HG03095 (cell line): ENCODE measurements at regions not wholly inside any gene's neighbourhood (a gene's known extent, or its start where the extent isn't known, plus 50 kb on each side); places are given as distances from the start of the nearest gene placed in this dataset.

ENCODE experiments used
- ATAC-seq: cut with Tn5 transposase; IDR thresholded peaks from one replicate; pipeline ENCODE4 v1.9.1; 2021; ENCODE audit warnings: moderate library complexity; ENCODE audit not compliant: unreplicated experiment

GRCh38 chr10:83233691-83234090, 905.6 kb upstream of the GHITM start:
- no peak for ATAC-seq

- no peak for ATAC-seq
These were observed 891.1 kb upstream of the GHITM start for GRCh38 chr10:83248106-83248631.

DNA sequence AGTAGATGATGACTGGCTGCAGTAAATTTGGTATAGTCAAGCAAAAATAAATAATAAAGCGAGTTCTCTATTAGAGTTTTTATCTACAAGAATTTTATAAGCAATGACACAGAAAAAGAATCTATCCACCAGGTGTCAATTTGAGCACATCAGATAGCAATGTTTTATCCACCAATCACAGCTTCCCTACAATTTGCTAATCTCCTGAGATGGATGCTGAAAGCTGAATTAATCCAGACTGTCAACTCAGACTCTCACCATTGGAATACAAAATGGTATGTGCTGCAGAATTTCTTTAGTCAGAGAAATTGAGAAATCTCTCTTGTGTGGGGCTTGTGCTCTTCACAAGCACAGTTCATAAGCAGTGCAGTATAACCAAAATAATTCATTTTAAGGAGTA, 888.9 kb upstream of the GHITM start:
- ATAC-seq, result no peak

GRCh38 chr10:83252169-83252568, 887.1 kb upstream of the GHITM start:
- ATAC-seq, result no peak

GRCh38 chr10:83252596-83252995, 886.7 kb upstream of the GHITM start:
- no peak for ATAC-seq

- no peak for ATAC-seq
These were observed 886.2 kb upstream of the GHITM start for GRCh38 chr10:83253011-83253671.

- no peak for ATAC-seq
These were observed 884.6 kb upstream of the GHITM start for GRCh38 chr10:83254698-83255097.

GRCh38 chr10:83262434-83262833, 876.9 kb upstream of the GHITM start:
- ATAC-seq, result no peak

DNA sequence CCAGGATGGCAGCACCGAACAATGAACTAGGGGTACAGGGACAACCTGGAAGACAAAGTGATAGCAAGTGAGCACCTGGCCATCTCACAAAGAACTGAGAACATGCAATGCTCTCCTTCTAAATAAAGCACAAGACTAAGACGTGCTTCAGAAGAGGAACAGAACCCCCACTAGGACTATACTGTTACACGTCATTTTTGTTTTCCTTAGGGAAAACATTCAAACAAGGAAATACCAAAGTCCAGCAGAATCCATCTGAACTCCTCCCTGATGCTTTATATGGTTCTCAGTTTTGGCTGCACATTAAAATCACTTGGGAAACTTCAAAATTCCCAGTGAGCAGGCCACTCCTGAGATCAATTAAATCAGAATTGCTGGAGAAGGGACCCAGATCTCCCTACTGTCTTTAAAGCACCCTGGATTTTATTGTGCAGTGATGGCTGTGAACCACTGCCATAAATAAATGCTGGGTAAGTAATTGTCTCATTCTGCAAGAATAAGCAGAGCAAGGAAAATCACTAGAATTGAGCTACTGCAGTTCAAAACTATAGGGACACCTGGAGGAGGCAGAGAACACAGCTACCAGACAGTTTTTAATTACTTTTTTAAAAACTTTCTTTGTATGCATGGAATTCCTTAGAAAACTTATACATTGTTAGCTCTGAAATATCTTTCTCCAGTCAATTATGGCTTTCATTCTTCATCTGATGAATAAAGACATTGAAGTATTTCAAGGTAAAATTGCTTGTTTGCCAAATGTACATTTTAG, 866.5 kb upstream of the GHITM start:
- no peak for ATAC-seq

GRCh38 chr10:83274088-83274487, 865.2 kb upstream of the GHITM start:
- ATAC-seq, result no peak

GRCh38 chr10:83276971-83277370, 862.3 kb upstream of the GHITM start:
- ATAC-seq, result no peak

GRCh38 chr10:83283151-83283550, 856.2 kb upstream of the GHITM start:
- ATAC-seq, result no peak

- no peak for ATAC-seq
These were observed 851.9 kb upstream of the GHITM start for GRCh38 chr10:83287374-83287773.

DNA sequence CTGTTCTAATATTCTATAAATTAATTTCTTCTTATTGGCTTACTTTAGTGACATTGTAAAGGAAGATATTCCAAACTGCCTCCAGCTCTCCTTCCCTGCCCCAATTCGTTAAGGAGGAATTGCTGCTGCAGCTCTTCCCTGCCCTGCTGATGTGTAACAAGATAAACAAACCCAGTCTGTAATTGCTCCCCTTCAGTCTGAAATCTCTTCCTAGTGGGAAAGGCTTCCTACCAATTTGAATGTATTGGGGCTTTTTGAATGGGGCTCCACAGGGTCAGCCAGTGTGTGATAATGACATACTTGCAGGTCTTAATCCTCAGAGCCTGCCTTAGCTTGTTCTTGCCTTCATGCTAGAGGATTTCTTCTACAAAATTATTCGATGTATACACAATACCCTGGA, 849.9 kb upstream of the GHITM start:
- no peak for ATAC-seq

DNA sequence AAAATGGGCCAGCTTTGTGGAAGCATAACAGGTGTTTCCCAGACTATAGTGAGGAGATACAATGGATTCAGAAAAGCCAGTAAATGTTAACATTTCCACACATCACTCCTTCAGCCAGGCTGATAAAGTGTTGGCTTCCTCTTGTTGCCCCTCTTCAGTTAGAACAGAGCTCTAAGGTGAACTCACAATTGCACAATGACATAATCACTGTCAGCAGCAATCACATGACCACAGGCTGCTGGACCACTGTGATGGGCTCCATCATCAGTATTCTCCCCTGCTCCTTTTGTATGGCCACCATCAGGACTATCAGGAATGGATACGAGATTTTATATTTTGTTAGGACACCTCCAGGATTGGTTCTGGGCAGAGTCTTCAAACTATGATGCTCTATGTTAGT, 849.4 kb upstream of the GHITM start:
- ATAC-seq, result no peak

DNA sequence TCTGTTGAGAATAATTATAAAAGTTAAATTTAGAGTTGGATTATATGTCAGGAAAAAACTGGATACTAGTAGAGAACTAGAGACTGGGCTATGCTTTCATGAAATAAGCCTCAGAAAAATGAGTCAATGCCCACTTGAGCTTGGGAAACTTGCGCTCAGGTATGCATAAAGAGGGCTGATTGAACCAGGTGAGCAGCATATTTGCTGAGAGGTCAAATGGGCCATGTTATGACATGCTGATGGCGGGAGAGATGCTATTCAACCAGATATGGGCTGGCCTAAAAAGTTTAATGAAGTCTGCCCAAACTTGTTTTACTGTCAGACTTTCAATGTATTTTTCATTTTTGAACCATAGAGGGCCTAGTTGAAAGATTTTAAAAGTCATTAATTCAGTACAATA, 837.6 kb upstream of the GHITM start:
- ATAC-seq, result no peak

GRCh38 chr10:83302623-83303022, 836.7 kb upstream of the GHITM start:
- ATAC-seq, result no peak

DNA sequence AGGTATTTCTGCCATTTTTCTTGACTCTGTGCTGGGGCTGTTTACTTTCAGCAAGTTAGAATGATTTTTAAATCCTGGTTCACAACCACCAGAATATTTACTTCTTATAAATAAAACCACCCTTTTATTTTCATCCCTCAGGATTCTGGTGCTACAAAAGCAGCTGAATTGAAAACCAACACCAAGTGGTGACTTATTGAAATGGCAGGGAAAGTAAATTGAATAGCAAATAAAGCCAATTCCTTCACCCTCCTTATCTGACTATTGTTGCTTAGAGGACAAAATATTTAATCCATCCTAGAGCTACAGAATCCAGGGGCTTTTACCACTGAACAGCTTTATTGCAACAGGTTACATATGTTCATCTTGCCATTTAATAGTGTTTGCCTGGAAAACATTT, 828.6 kb upstream of the GHITM start:
- no peak for ATAC-seq

DNA sequence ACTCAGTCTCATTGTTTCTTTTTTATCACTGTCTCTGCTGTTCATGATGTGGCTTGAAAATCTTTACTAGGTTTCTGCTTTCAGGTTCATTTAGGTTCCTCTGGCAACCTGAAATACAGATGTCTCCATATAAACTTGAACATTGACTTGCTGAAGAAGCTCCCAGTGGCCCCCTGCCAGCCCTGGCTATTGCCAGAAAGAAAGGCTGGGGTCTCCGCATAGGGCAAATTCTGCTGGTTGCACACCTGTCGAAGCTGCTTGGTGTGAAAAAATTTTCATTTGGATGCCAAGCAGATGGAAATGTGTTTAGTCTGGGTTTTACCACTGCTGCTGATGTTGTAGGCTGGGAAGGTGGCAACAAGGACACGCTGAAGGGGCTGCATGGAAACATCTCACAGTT, 826.7 kb upstream of the GHITM start:
- ATAC-seq, result no peak

DNA sequence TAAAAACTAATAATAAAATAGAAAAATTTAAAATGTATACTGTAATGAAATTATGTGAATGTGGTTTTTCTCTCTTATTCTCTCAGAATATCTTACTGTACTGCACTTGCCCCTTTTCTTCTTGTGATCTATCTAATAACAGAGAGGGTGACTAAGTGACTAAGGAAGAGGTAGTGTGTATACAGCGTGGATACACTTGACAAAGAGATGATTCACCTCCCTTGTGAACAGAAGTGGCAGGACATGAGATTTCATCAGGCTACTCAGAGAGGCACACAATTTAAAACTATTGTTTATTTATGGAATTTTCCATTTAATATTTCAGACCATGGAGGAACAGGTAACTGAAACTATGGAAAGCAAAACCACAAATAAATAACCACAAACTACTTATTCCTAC, 806.6 kb upstream of the GHITM start:
- ATAC-seq, result no peak

GRCh38 chr10:83333566-83333965, 805.7 kb upstream of the GHITM start:
- ATAC-seq, result no peak

DNA sequence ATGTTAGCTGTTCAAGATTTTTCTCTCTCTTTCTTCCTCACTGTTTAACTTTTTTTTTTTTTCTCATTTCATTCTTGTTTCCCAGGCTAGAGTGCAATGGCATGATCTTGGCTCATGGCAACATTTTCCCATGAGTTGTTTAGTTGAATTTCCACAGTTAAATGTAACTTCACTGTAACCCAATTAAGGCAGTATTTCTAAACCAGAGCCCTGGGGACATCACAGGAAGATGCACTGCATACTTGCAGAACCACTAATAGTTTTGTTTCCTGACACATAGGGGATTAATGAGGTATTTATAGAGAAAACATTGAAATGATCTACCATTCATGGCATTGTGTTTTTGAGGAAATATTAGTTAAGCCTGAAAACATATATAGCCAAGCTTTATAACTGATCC, 795.6 kb upstream of the GHITM start:
- ATAC-seq, result no peak
